ENCODE measurements at regions not wholly inside any gene's neighbourhood (a gene's known extent, or its start where the extent isn't known, plus 50 kb on each side); places are given as distances from the start of the nearest gene placed in this dataset.

DNA sequence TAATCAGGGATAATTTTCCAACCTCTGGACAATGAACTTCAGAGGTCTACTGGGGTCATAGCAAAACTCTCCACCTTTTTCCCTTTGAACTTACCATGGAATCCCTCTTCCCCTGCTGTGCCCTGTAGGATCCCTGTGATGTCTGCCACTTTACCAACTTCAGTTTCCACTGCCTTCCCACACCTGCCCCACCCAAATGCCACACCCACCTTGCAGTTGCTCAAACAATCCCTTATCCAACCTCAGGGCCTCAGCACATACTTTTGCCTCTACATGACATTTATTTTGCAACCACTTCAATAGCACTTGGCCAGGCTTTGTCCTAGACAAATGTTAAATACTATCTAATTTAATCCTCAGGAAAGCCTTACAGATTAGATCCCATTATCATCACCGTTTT lies 463.7 kb upstream of the WWC1 start:
- DNase-seq: peak; percentile 50
- Mint-ChIP-seq H3K4me1 (peaks cover 21% of the 10 kb centered on the region), H3K9me3 (peaks cover 8% of the 10 kb centered on the region), H3K27me3 (ENCODE audit: insufficient read depth) (no peaks in the 10 kb centered on the region), H3K36me3 (ENCODE audit: low read depth) (no peaks in the 10 kb centered on the region), H3K27ac (no peak overlapping the region), H3K4me3 (no peak overlapping the region)
- Histone ChIP-seq H3K27me3 (ENCODE audit: control insufficient read depth, insufficient read depth, low read length, poor library complexity, severe bottlenecking) (no peaks in the 10 kb centered on the region), H3K27ac (ENCODE audit: low read depth, low read length) (no peak overlapping the region), H3K4me3 (ENCODE audit: low read length) (no peak overlapping the region), H3K9ac (ENCODE audit: extremely low read depth, low read length, poor library complexity, severe bottlenecking) (no peak overlapping the region), H3K4me1 (ENCODE audit: control insufficient read depth, insufficient read depth, low read length) (no peaks in the 10 kb centered on the region), H3K9me3 (ENCODE audit: control insufficient read depth, low read length) (peaks cover 13% of the 10 kb centered on the region), H3K36me3 (ENCODE audit: control insufficient read depth, insufficient read depth, low read length) (no peaks in the 10 kb centered on the region)
- 93 to 100% methylated on average over 1 of the region's 1 CpG for WGBS, 2 experiments (ENCODE audit: insufficient coverage in 1 of 2, insufficient read length in 1 of 2)
- no peak for TF ChIP-seq CTCF (conservative IDR thresholded peaks at IDR 0.05)

DNA sequence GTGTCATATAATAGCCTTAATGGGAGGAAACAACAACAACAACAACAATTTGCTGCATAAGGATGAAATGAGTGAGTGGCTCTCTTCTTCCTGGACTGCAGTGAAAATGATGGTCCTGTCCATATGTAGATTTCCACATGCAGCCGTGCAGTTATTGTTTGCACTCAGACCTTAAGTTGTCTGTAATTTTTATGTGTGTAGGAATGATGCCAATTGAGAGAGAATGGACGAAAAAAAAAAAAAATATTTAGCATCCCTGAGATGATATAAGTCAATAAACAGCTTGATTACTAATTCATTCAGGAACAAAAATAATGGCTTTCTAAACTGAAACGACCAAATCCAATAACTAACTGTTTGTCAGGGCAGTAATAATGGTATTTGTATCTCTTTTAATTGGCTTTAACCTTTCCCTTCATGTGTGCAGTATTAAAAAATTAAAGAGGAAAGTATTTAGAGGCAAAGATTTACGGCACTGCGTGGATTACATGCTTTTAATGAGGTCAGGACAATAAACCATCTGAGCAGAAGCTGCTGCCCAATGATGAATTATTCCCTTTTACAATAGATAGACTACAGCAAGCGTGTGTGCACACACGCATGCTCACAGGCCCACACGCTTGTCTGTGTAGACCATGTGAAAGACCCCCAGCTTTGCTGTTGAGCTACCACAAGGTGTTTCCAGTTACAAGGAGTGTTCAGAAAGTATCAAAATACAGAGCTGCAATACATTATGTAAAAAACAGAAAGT lies 459.5 kb upstream of the WWC1 start:
- Mint-ChIP-seq H3K9me3 (no peaks in the 10 kb centered on the region), H3K4me1 (peaks cover 26% of the 10 kb centered on the region), H3K27ac (no peak overlapping the region), H3K36me3 (ENCODE audit: low read depth) (no peaks in the 10 kb centered on the region), H3K4me3 (no peak overlapping the region), H3K27me3 (ENCODE audit: insufficient read depth) (no peaks in the 10 kb centered on the region)
- DNase-seq: peak; percentile 19
- TF ChIP-seq CTCF (conservative IDR thresholded peaks at IDR 0.05): no peak
- Histone ChIP-seq H3K4me1 (ENCODE audit: control insufficient read depth, insufficient read depth, low read length) (no peaks in the 10 kb centered on the region), H3K36me3 (ENCODE audit: control insufficient read depth, insufficient read depth, low read length) (no peaks in the 10 kb centered on the region), H3K27ac (ENCODE audit: low read depth, low read length) (no peak overlapping the region), H3K4me3 (ENCODE audit: low read length) (no peak overlapping the region), H3K9ac (ENCODE audit: extremely low read depth, low read length, poor library complexity, severe bottlenecking) (no peak overlapping the region), H3K9me3 (ENCODE audit: control insufficient read depth, low read length) (no peaks in the 10 kb centered on the region), H3K27me3 (ENCODE audit: control insufficient read depth, insufficient read depth, low read length, poor library complexity, severe bottlenecking) (no peaks in the 10 kb centered on the region)
- WGBS, 2 experiments (ENCODE audit: insufficient coverage in 1 of 2, insufficient read length in 1 of 2): 90 to 100% methylated on average over 3 to 7 of the region's 8 CpGs

DNA sequence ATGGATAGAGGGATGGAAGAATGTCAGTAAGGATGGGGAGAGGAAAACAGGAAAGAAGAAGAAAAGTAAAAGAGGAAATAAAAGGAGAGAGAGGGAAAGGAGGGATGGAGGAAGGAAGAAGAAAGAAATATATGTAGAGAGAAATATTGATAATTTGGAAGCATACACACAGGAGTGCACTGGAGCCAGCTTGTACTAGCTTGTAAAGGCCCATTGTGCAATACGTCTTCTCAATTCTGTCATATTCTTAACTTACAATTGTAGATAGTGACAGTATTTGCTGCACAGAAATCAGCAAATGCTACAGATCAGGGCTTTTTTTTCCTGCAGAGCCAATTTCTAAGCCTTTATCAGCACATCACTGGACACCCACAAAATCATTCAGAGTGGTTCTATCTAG lies 458.8 kb upstream of the WWC1 start:
- no peak overlapping the region for H3K4me3 Mint-ChIP-seq
- WGBS, 2 experiments (ENCODE audit: insufficient coverage in 1 of 2, insufficient read length in 1 of 2): 0% methylated on average over 1 of the region's 1 CpG; no CpG with 5 or more reads in 1 of the 2 experiments
- Histone ChIP-seq H3K27ac (ENCODE audit: low read depth, low read length) (no peak overlapping the region), H3K9me3 (ENCODE audit: control insufficient read depth, low read length) (no peaks in the 10 kb centered on the region), H3K9ac (ENCODE audit: extremely low read depth, low read length, poor library complexity, severe bottlenecking) (no peak overlapping the region), H3K27me3 (ENCODE audit: control insufficient read depth, insufficient read depth, low read length, poor library complexity, severe bottlenecking) (no peaks in the 10 kb centered on the region), H3K36me3 (ENCODE audit: control insufficient read depth, insufficient read depth, low read length) (no peaks in the 10 kb centered on the region), H3K4me3 (ENCODE audit: low read length) (no peak overlapping the region), H3K4me1 (ENCODE audit: control insufficient read depth, insufficient read depth, low read length) (no peaks in the 10 kb centered on the region)
- peak; percentile 1 for DNase-seq
- H3K27me3 Mint-ChIP-seq (ENCODE audit: insufficient read depth): no peaks in the 10 kb centered on the region
- no peaks in the 10 kb centered on the region for H3K36me3 Mint-ChIP-seq (ENCODE audit: low read depth)
- H3K27ac Mint-ChIP-seq: no peak overlapping the region
- H3K4me1 Mint-ChIP-seq: peaks cover 26% of the 10 kb centered on the region
- no peak for TF ChIP-seq CTCF (conservative IDR thresholded peaks at IDR 0.05)
- H3K9me3 Mint-ChIP-seq: no peaks in the 10 kb centered on the region

Data from endodermal cell (in vitro differentiated cells).